HEK293 (cell line): ENCODE measurements at regions not wholly inside any gene's neighbourhood (a gene's known extent, or its start where the extent isn't known, plus 50 kb on each side); places are given as distances from the start of the nearest gene placed in this dataset.

ENCODE experiments used
- CTCF ChIA-PET: fragments of 350-600 bp; formaldehyde crosslinking; extraction: SDS; loops from one replicate; lab custom pipeline; 2021; ENCODE audit warnings: antibody characterized with exemption; lab: Yijun Ruan, JAX
- POLR2A ChIA-PET: fragments of 300-600 bp; formaldehyde crosslinking; extraction: SDS; loops from one replicate; lab custom pipeline; 2020; ENCODE audit warnings: antibody characterized with exemption, inconsistent platforms; lab: Yijun Ruan, JAX
- H3K27ac ChIP-seq: fragments of 200-500 bp; sonication (Bioruptor generic); 2 replicates; pipeline ENCODE4 v1.5.1; 2014; ENCODE audit warnings: low read depth, low read length, control low read depth, inconsistent platforms; ENCODE audit errors: extremely low read depth
- H3K36me3 ChIP-seq, 2 experiments: fragments of 200-500 bp in 1 of 2; sonication (Bioruptor generic) in 1 of 2; 1 replicate in 1 of 2; 2 replicates in 1 of 2; pipeline ENCODE4 v1.5.1; 2014 to 2017; ENCODE audit warnings: inconsistent platforms in 2 of 2, low read length in 2 of 2; ENCODE audit not compliant: control insufficient read depth in 2 of 2, insufficient read depth in 1 of 2
- H3K4me1 ChIP-seq: fragments of 200-500 bp; sonication (Bioruptor generic); 2 replicates; pipeline ENCODE4 v1.5.1; 2014; ENCODE audit warnings: mild to moderate bottlenecking, low read length, inconsistent platforms; ENCODE audit not compliant: control insufficient read depth, insufficient read depth
- H3K4me3 ChIP-seq: 2 replicates; pipeline ENCODE4 v1.5.1; 2011; ENCODE audit warnings: low read depth, mild to moderate bottlenecking, control low read depth, low read length, moderate library complexity
- H3K9me3 ChIP-seq: fragments of 200-500 bp; sonication (Bioruptor generic); 2 replicates; pipeline ENCODE4 v1.5.1; 2014; ENCODE audit warnings: low read depth, low read length, inconsistent platforms; ENCODE audit not compliant: control insufficient read depth, insufficient read depth
- IKZF3 ChIP-seq: fragments of 450-650 bp; IDR thresholded peaks from 2 replicates; pipeline ENCODE4 v1.5.0; 2018; ENCODE audit warnings: missing biosample characterization, mild to moderate bottlenecking, missing genetic modification characterization, moderate library complexity
- KLF8 ChIP-seq: fragments of 450-650 bp; formaldehyde crosslinking; IDR thresholded peaks from 2 replicates; pipeline ENCODE4 v1.5.1; 2016; ENCODE audit warnings: missing biosample characterization, missing genetic modification characterization
- MEIS1 ChIP-seq: sonication (generic); formaldehyde crosslinking; IDR thresholded peaks from 2 replicates; pipeline ENCODE4 v1.8.1; 2022; ENCODE audit warnings: missing genetic modification reagents, mild to moderate bottlenecking, borderline replicate concordance
- REPIN1 ChIP-seq: fragments of 450-650 bp; formaldehyde crosslinking; IDR thresholded peaks from 2 replicates; pipeline ENCODE4 v1.5.1; 2017; ENCODE audit warnings: missing biosample characterization, missing genetic modification characterization, low read depth
- SCRT2 ChIP-seq: fragments of 450-650 bp; formaldehyde crosslinking; IDR thresholded peaks from 2 replicates; pipeline ENCODE4 v1.5.1; 2016; ENCODE audit warnings: missing biosample characterization, missing genetic modification characterization
- SETDB1 ChIP-seq: IDR thresholded peaks from one replicate; pipeline ENCODE4 v1.6.1; 2017; ENCODE audit warnings: mild to moderate bottlenecking, low read length, moderate library complexity, mixed read lengths; ENCODE audit not compliant: insufficient read length
- ZBTB8A ChIP-seq: fragments of 450-650 bp; formaldehyde crosslinking; IDR thresholded peaks from 2 replicates; pipeline ENCODE4 v1.5.1; 2016; ENCODE audit warnings: missing biosample characterization, missing genetic modification characterization
- ZIC2 ChIP-seq: fragments of 450-650 bp; formaldehyde crosslinking; IDR thresholded peaks from 2 replicates; pipeline ENCODE4 v1.5.1; 2016; ENCODE audit warnings: missing biosample characterization, missing genetic modification characterization
- ZNF114 ChIP-seq: fragments of 450-650 bp; formaldehyde crosslinking; IDR thresholded peaks from 2 replicates; pipeline ENCODE4 v1.5.0; 2017; ENCODE audit warnings: missing biosample characterization, missing genetic modification characterization
- ZNF121 ChIP-seq: fragments of 450-650 bp; formaldehyde crosslinking; IDR thresholded peaks from 2 replicates; pipeline ENCODE4 v1.5.1; 2016; ENCODE audit warnings: missing biosample characterization, missing genetic modification characterization
- ZNF133 ChIP-seq: fragments of 450-650 bp; formaldehyde crosslinking; IDR thresholded peaks from 2 replicates; pipeline ENCODE4 v1.5.1; 2016; ENCODE audit warnings: missing biosample characterization, missing genetic modification characterization
- ZNF146 ChIP-seq: fragments of 450-650 bp; formaldehyde crosslinking; IDR thresholded peaks from 2 replicates; pipeline ENCODE4 v1.5.1; 2016; ENCODE audit warnings: missing biosample characterization, missing genetic modification characterization
- ZNF2 ChIP-seq: fragments of 450-650 bp; formaldehyde crosslinking; IDR thresholded peaks from 2 replicates; pipeline ENCODE4 v1.5.1; 2016; ENCODE audit warnings: missing biosample characterization, missing genetic modification characterization
- ZNF280C ChIP-seq: fragments of 450-650 bp; formaldehyde crosslinking; IDR thresholded peaks from 2 replicates; pipeline ENCODE4 v1.5.1; 2016; ENCODE audit warnings: missing biosample characterization, missing genetic modification characterization
- ZNF366 ChIP-seq: fragments of 450-650 bp; formaldehyde crosslinking; conservative IDR thresholded peaks from 2 replicates; pipeline ENCODE4 v1.5.1; 2016; ENCODE audit warnings: missing biosample characterization, missing genetic modification characterization
- ZNF37A ChIP-seq: fragments of 450-650 bp; IDR thresholded peaks from 2 replicates; pipeline ENCODE4 v1.5.1; 2018; ENCODE audit warnings: missing biosample characterization, missing genetic modification characterization
- ZNF426 ChIP-seq: fragments of 450-650 bp; formaldehyde crosslinking; IDR thresholded peaks from 2 replicates; pipeline ENCODE4 v1.5.1; 2017; ENCODE audit warnings: missing biosample characterization, missing genetic modification characterization, mild to moderate bottlenecking, inconsistent platforms, moderate library complexity
- ZNF510 ChIP-seq: fragments of 450-650 bp; formaldehyde crosslinking; IDR thresholded peaks from 2 replicates; pipeline ENCODE4 v1.5.1; 2018; ENCODE audit warnings: mild to moderate bottlenecking, missing genetic modification characterization, missing biosample characterization; ENCODE audit not compliant: insufficient replicate concordance
- ZNF548 ChIP-seq: fragments of 450-650 bp; formaldehyde crosslinking; IDR thresholded peaks from 2 replicates; pipeline ENCODE4 v1.5.1; 2016; ENCODE audit warnings: missing biosample characterization, missing genetic modification characterization
- ZNF585B ChIP-seq: fragments of 450-650 bp; formaldehyde crosslinking; IDR thresholded peaks from 2 replicates; pipeline ENCODE4 v1.5.1; 2016; ENCODE audit warnings: missing biosample characterization, missing genetic modification characterization
- ZNF610 ChIP-seq: fragments of 450-650 bp; formaldehyde crosslinking; IDR thresholded peaks from 2 replicates; pipeline ENCODE4 v1.5.1; 2016; ENCODE audit warnings: missing biosample characterization, missing genetic modification characterization, borderline replicate concordance
- ZNF701 ChIP-seq: fragments of 450-650 bp; formaldehyde crosslinking; IDR thresholded peaks from 2 replicates; pipeline ENCODE4 v1.5.1; 2016; ENCODE audit warnings: missing biosample characterization, missing genetic modification characterization
- ZNF843 ChIP-seq: fragments of 450-650 bp; formaldehyde crosslinking; IDR thresholded peaks from 2 replicates; pipeline ENCODE4 v1.5.1; 2016; ENCODE audit warnings: missing biosample characterization, missing genetic modification characterization
- ZSCAN5A ChIP-seq: fragments of 450-650 bp; formaldehyde crosslinking; IDR thresholded peaks from 2 replicates; pipeline ENCODE4 v1.5.1; 2016; ENCODE audit warnings: missing biosample characterization, missing genetic modification characterization
- TF ChIP-seq, protein P1 (sequence below): fragments of 450-650 bp; formaldehyde crosslinking; IDR thresholded peaks from 2 replicates; pipeline ENCODE4 v1.5.1; 2016; ENCODE audit warnings: missing biosample characterization, missing genetic modification characterization
- TF ChIP-seq, protein P2 (sequence below): fragments of 450-650 bp; formaldehyde crosslinking; conservative IDR thresholded peaks from 2 replicates; pipeline ENCODE4 v1.5.1; 2016; ENCODE audit warnings: low read depth, missing biosample characterization, missing genetic modification characterization

DNA sequence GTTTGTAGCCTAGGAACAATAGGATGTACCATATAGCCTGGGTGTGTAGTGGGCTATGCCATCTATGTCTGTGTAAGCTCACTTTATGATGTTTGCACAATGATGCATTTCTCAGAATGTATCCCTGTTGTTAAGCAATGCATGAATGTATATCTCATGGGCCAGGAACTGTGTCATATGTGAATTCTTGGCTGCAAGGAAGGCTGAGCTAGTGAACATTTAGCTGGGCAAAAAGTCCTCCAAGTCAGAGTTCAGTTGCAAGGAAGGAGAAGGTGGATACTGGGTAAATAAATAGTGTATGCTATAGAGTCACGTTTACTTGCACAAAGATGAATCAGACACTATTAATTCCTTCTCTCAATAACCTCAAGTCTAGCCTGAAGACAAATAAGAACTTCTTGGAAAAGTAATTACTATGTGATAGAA, 136.1 kb downstream of the EHF start:
- Histone ChIP-seq H3K36me3 (no peaks in the 10 kb centered on the region), H3K27ac (no peak overlapping the region), H3K4me1 (no peaks in the 10 kb centered on the region), H3K4me3 (no peak overlapping the region), H3K9me3 (no peaks in the 10 kb centered on the region)
- ChIA-PET POLR2A (no interaction called here), CTCF (no interaction called here)
- TF ChIP-seq ZNF146 (no peak), ZBTB8A (no peak), KLF8 (tag by site-specific recombination) (no peak), ZNF426 (tag by site-specific recombination) (no peak), SETDB1 (no peak), ZNF610 (tag by site-specific recombination) (no peak), REPIN1 (tag by site-specific recombination) (no peak), ZNF843 (tag by site-specific recombination) (no peak), ZSCAN5A (tag by site-specific recombination) (no peak), ZNF510 (no peak), ZNF121 (tag by site-specific recombination) (no peak), ZNF2 (tag by site-specific recombination) (no peak), ZNF114 (tag by site-specific recombination) (no peak)
- TF ChIP-seq, protein P1, sequence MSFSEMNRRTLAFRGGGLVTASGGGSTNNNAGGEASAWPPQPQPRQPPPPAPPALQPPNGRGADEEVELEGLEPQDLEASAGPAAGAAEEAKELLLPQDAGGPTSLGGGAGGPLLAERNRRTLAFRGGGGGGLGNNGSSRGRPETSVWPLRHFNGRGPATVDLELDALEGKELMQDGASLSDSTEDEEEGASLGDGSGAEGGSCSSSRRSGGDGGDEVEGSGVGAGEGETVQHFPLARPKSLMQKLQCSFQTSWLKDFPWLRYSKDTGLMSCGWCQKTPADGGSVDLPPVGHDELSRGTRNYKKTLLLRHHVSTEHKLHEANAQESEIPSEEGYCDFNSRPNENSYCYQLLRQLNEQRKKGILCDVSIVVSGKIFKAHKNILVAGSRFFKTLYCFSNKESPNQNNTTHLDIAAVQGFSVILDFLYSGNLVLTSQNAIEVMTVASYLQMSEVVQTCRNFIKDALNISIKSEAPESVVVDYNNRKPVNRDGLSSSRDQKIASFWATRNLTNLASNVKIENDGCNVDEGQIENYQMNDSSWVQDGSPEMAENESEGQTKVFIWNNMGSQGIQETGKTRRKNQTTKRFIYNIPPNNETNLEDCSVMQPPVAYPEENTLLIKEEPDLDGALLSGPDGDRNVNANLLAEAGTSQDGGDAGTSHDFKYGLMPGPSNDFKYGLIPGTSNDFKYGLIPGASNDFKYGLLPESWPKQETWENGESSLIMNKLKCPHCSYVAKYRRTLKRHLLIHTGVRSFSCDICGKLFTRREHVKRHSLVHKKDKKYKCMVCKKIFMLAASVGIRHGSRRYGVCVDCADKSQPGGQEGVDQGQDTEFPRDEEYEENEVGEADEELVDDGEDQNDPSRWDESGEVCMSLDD = no peak
- TF ChIP-seq, all 188 proteins: peak for 0

DNA sequence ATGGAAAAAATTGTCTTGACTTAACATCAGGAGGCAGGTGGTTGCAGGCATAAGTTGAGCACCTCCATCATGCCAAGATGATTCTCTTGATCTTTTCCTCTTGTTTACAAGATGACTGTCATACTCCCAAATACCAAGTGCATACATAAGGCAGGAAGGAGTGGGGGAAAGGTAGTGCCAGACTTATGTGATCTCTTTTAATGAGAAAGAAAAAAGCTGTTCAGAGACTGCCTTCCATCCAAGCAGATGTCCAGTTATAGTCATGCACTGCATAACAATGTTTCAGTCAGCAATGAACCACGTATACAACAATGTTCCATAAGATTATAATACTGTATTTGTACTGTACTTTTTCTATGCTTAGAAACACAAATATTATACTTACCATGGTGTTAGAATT, 135.7 kb downstream of the EHF start:
- Histone ChIP-seq H3K4me1 (no peaks in the 10 kb centered on the region), H3K9me3 (no peaks in the 10 kb centered on the region), H3K27ac (no peak overlapping the region), H3K36me3 (no peaks in the 10 kb centered on the region), H3K4me3 (no peak overlapping the region)
- POLR2A ChIA-PET = no interaction called here
- CTCF ChIA-PET = no interaction called here
- no peak for TF ChIP-seq ZIC2 (tag by site-specific recombination)
- TF ChIP-seq ZNF280C (tag by site-specific recombination) = no peak
- no peak for TF ChIP-seq ZNF366 (tag by site-specific recombination)
- TF ChIP-seq REPIN1 (tag by site-specific recombination) = no peak
- TF ChIP-seq ZNF701 (tag by site-specific recombination) = no peak

- ChIA-PET CTCF (no interaction called here), POLR2A (no interaction called here)
- no peaks in the 10 kb centered on the region for H3K36me3 ChIP-seq
- no peak overlapping the region for H3K27ac ChIP-seq
- no peak overlapping the region for H3K4me3 ChIP-seq
- H3K4me1 ChIP-seq = no peaks in the 10 kb centered on the region
- no peaks in the 10 kb centered on the region for H3K9me3 ChIP-seq
- no peak for TF ChIP-seq MEIS1 (CRISPR knock-in tag)
- TF ChIP-seq ZNF37A (tag by site-specific recombination) = no peak
- no peak for TF ChIP-seq SCRT2
- no peak for TF ChIP-seq ZNF133
- TF ChIP-seq, protein P2, sequence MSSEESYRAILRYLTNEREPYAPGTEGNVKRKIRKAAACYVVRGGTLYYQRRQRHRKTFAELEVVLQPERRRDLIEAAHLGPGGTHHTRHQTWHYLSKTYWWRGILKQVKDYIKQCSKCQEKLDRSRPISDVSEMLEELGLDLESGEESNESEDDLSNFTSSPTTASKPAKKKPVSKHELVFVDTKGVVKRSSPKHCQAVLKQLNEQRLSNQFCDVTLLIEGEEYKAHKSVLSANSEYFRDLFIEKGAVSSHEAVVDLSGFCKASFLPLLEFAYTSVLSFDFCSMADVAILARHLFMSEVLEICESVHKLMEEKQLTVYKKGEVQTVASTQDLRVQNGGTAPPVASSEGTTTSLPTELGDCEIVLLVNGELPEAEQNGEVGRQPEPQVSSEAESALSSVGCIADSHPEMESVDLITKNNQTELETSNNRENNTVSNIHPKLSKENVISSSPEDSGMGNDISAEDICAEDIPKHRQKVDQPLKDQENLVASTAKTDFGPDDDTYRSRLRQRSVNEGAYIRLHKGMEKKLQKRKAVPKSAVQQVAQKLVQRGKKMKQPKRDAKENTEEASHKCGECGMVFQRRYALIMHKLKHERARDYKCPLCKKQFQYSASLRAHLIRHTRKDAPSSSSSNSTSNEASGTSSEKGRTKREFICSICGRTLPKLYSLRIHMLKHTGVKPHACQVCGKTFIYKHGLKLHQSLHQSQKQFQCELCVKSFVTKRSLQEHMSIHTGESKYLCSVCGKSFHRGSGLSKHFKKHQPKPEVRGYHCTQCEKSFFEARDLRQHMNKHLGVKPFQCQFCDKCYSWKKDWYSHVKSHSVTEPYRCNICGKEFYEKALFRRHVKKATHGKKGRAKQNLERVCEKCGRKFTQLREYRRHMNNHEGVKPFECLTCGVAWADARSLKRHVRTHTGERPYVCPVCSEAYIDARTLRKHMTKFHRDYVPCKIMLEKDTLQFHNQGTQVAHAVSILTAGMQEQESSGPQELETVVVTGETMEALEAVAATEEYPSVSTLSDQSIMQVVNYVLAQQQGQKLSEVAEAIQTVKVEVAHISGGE = no peak
- no peak for TF ChIP-seq ZNF585B (tag by site-specific recombination)
- TF ChIP-seq ZNF548 = no peak
- no peak for TF ChIP-seq IKZF3 (tag by site-specific recombination)
Observed at GRCh38 chr11:34755671-34756070, 134.8 kb downstream of the EHF start.
